A549 (cell line): ENCODE measurements at regions not wholly inside any gene's neighbourhood (a gene's known extent, or its start where the extent isn't known, plus 50 kb on each side); places are given as distances from the start of the nearest gene placed in this dataset.

Source experiments
- CTCF ChIP-seq: fragments of >200 bp; sonication (Bioruptor Twin); formaldehyde crosslinking; IDR thresholded peaks from 3 replicates; pipeline ENCODE4 v1.5.1; 2016
- EP300 ChIP-seq, 2 experiments: fragments of >200 bp; sonication (Bioruptor Twin); formaldehyde crosslinking; IDR thresholded peaks; 2 replicates in 1 of 2; 3 replicates in 1 of 2; pipeline ENCODE4 v1.6.1; 2016 to 2017
- JUN ChIP-seq, 2 experiments: fragments of >200 bp; sonication (Bioruptor Twin); formaldehyde crosslinking; IDR thresholded peaks; 2 replicates in 1 of 2; 3 replicates in 1 of 2; pipeline ENCODE4 v1.6.1; 2016 to 2017
- POLR2A ChIP-seq: IDR thresholded peaks from 2 replicates; pipeline ENCODE4 v1.6.1; 2012; ENCODE audit warnings: mild to moderate bottlenecking, low read length
- POLR2AphosphoS2 ChIP-seq: conservative IDR thresholded peaks from 2 replicates; pipeline ENCODE4 v1.6.1; 2012; ENCODE audit warnings: low read length, improper control_type of control experiment, inconsistent platforms
- RAD21 ChIP-seq, 2 experiments: fragments of >200 bp in 1 of 2; sonication (Bioruptor Twin) in 1 of 2; formaldehyde crosslinking in 1 of 2; IDR thresholded peaks in 1 of 2; conservative IDR thresholded peaks in 1 of 2; 2 replicates in 1 of 2; 3 replicates in 1 of 2; pipeline ENCODE4 v1.6.1; 2012 to 2018; ENCODE audit warnings: inconsistent platforms in 1 of 2
- RFX5 ChIP-seq: fragments of 450-650 bp; IDR thresholded peaks from 2 replicates; pipeline ENCODE4 v1.7.1; 2014; ENCODE audit warnings: antibody characterized with exemption, mild to moderate bottlenecking, moderate library complexity
- SMC3 ChIP-seq: fragments of >200 bp; sonication (Bioruptor Twin); formaldehyde crosslinking; IDR thresholded peaks from 3 replicates; pipeline ENCODE4 v1.6.1; 2018; ENCODE audit warnings: inconsistent platforms
- USF2 ChIP-seq: fragments of 450-650 bp; IDR thresholded peaks from 2 replicates; pipeline ENCODE4 v1.6.1; 2014; ENCODE audit warnings: antibody characterized with exemption
- ZFP36 ChIP-seq: fragments of 450-650 bp; IDR thresholded peaks from 2 replicates; pipeline ENCODE4 v1.6.1; 2014; ENCODE audit warnings: borderline replicate concordance; ENCODE audit not compliant: partially characterized antibody

- TF ChIP-seq CTCF (no peak), POLR2A (no peak), USF2 (no peak), ZFP36 (no peak), RFX5 (no peak), POLR2AphosphoS2 (no peak), RAD21 (conservative IDR thresholded peaks at IDR 0.05 in 1 of 2, IDR thresholded peaks at IDR 0.05 in 1 of 2) (no peak), SMC3 (no peak), EP300 (IDR thresholded peaks at IDR 0.05) (no peak), JUN (IDR thresholded peaks at IDR 0.05) (no peak)
These were observed 458.9 kb downstream of the HACE1 start for GRCh38 chr6:104400844-104401243.
